ENCODE measurements at regions not wholly inside any gene's neighbourhood (a gene's known extent, or its start where the extent isn't known, plus 50 kb on each side); places are given as distances from the start of the nearest gene placed in this dataset.
A peak's percentile ranks its signal among the peaks of the same experiment; 100 is the strongest.
"Not testable (repeated sequence)": the region's sequence is repeated elsewhere in the genome, so short reads cannot be mapped to it uniquely, and the experiment has no call there.

DNA sequence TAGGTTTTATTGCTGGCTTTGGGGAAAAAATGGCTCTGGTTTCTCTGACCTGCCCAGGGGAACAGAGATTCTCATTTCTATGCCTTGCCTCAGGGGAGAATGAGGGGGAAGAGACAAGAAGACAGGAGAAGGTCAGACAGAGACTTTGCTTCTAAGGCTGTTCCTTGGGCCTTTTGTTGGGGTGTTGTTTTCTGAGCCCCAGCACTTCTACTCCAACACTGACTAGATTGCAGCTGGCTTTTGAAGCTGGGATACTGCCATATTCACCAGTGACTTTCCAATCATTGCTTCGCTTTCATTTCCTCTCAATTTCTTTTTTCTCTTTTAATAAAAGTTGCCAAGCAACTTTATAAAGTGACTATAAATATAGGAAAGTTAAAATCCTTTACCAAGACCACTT lies 143.2 kb upstream of the ARHGEF26 start:
- DNase-seq: no peak

DNA sequence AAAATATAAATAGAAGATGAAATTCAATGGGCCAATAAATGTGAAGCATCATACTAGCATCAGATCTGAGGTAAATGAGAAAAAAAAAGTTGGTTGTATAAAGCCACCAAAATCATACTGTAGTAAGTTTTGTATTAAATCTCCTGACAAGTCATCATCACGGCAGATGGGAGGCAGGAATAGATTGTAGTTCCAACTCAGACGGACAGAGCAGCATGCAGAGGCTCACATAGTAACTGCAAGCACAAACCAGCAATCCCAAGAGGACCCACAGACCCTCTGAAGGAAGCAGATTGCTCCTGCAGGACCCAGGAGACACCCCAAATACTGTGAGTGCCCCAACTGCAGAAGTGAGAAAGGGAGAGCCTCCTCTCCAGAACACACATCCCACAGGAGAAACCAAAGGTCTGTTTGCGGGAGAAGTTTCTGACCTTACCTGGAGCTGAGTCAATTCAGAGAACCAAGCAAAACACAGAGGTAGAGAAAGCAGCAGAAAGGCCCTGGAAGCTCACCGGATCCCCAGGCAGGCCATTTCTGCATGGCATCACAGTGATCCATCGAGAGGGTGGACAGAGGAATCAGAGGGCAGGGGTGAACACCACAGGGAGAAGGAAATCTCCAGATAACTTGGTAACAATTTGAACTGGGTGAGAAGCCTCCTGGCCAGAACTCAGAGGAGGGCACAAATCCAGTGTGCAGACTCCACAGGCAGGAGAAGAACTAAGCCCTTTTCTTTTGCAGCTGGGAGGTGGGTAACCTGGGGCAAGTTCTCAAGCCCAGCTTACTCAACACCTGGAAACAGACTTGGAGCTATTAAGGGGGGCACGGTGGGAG lies 141.6 kb upstream of the ARHGEF26 start:
- no peak for DNase-seq

DNA sequence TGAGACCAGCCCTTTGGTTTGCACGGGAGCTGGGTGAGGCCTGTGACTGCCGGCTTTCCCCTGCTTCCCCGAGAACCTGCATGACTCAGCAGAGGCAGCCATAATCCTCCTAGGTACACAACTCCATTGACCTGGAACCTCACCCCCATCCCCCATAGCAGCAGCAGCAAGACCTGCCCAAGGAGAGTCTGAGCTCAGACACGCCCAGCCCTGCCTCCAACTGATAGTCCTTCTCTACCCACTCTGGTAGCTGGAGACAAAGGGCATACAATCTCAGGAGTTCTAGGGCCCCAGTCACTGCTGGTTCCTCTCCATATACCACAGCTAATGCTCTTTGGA lies 141.0 kb upstream of the ARHGEF26 start:
- DNase-seq: no peak

DNA sequence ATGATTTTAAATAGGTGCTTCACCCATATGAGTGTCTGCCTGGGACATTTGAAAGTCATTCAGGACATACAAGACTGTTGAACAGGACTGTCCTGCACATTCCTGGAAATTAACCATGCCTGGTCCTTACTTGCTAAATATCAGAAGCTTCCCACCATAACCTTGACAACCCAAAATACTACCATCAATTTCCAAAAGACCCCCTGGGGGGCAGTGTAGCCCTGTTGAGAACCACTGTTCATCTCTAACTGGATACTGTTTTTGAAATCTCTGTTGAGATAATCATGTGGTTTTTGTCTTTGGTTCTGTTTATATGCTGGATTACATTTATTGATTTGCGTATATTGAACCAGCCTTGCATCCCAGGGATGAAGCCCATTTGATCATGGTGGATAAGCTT lies 123.8 kb upstream of the ARHGEF26 start:
- DNase-seq: not testable (repeated sequence)

DNA sequence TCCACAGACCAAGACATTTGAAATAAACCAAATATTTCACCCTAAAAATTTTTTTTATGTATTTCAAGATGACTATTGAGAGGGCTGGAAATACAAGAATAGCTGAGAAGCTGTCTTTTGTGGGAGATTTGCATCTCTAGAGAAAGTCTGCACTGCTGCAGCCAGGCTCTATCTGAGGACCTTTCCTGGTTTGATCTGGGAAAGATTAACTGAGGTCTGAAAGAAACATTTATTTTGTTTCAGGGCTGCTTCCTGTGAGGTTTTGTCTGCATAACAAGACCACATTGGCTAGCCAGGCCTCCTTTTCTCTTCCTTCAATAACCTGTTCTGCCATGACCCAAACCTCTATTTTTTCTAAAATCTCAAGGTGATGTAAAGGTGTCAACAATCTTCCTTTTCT lies 117.5 kb upstream of the ARHGEF26 start:
- no peak for DNase-seq

DNA sequence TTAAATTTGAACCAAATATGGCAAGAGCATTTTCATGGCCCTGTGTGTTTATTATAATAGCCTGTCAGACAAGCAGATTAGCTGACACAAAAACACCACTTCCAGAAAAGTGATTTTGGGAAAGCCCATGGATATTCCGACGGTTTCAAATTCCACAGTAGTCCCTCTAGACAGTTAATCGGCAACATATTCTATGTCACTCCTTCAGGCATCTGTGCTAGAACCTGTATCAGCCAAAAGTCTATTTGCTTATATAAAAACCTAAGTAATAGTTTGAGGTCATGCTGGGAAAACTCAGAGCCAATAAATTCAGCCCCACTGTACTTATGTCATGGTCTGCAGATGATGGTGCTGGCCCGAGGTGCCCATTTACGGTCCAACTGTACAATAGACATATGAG lies 110.2 kb upstream of the ARHGEF26 start:
- DNase-seq: no peak

DNA sequence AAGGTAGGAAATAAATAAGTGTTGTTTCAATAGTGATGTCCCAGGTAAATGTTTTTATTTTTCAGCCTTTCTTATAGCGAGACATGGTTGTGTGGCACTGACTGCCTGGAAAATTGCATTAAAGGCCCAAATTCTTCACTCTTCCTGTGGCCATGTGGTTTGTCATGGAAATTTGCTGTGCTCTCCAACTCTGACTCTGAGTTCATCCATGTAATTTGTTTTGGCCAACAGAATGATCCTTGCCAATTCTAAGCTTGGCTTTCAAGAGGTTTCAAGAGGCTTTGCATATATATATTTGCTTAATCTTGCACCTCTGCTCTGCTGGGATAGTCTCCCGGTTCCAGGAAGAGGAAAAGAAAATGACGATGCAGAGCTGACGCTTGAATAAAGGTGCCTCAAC lies 107.5 kb upstream of the ARHGEF26 start:
- DNase-seq: peak; percentile 53

DNA sequence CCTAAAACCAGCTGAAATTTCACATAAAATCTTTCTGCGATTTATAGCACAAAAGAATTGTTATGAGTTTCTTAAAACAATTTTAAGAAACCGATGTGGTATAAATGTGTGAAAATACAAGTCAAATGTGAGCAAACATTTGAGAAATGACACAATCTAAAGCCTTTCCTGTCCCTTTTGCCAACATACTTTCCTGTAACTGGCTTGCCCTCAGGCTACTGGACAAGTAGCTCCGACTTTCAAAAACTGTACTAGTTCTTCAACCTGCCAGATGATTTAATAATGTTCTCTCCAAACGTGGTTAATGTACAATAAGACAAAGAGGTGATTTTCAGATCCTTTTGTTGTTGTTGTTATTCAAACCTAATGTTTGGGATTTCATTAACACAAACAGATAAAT lies 105.9 kb upstream of the ARHGEF26 start:
- no peak for DNase-seq

DNA sequence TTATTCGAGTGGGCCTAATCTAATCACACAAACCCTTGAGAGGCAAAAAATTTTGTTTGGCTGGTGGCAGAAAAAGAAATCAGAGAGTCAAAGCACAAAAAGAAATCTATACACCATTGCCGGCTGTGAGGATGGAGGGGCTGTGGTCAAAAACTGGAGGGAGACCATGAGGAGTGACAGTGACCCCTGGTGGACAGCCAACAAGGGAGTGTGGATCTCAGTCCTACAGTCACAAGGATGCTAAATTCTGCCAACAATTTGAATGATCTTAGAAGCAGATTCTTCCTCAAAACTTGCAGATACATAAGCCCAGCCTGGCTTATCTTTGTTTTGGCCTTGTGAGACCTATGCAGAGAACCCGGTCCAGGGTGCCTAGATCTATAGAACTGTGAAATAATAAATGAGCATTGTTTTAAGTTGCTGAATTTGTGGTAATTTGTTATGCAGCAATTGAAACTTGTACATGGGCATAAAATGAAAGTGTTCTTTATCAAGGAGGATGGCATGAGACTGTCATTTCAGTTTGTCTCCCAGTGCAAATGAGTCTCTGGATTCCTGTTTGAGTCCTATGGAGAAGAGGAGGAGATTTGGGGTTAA lies 103.0 kb upstream of the ARHGEF26 start:
- DNase-seq: peak; percentile 24

DNA sequence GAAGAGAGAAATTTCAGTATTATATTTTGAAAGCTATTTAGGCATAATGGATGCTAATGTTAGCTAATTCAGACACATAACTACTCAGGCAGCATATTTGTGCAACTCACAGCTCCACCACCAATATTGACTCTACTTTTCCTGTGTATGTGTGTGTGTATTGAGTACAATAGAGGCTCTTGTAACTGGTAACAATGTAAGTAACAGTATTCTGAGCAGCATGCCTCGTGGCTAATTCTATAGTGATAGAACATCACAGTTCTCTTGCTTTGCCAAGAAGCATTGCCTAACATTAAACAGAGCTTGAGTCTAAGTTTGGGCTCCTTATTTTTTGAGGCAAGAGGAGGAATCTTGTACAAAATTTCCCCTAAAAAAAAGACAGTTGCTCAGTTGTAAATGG lies 98.6 kb upstream of the ARHGEF26 start:
- DNase-seq: peak; percentile 52

DNA sequence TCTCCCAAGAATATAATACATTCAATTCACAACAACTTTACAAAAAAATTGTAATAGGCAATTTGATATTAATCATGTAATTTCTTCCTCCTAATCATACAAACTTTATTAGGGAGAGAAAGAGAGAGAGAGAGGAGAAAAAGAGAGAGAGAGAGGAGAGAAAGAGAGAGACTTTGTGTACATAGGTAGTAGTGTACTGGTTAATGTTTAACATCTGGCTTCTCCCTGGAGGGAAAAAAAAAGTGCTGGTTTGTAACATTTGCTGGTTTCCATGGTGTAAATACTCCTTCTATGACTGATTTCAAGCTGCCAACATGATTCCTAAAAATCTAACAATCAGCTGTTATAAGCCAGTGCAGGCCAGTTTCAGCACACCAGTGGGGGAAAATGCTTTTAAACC lies 98.0 kb upstream of the ARHGEF26 start:
- peak; percentile 84 for DNase-seq

DNA sequence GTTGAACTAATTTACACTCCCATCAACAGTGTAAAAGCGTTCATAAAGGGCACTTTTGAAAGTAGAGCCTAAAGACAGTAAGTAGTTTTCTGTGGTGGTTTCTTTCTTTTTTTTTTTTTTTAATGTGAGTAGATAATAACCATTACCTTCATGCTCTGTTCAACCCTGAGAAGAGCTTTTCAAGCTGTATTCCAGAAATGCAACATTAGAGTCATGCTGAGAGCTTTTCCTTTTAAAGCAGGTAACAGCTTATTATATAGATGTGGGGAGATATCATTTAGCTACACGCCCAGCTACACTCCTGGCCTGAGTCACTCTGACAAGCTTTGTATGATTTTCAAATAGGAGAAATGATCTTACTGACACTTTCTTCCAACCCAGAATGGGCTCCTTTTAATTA lies 96.2 kb upstream of the ARHGEF26 start:
- no peak for DNase-seq

DNA sequence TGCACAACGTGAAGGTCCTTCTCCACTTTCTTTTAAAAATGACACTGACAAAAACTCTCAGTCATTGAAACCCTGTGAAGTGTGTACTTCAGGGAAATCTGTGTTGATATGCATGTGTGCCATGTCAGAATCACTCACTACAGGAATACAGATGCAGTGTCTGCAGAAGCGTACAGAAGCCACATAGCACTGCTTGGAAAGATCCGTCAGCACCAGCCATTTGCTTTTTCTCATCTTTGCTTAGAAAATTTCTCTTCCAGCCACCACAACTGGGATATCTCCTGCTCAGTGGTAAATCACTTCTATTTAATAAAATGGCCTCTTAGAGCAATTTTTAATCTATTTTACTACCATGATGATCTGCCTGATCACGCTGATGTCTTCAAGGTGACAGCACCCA lies 91.3 kb upstream of the ARHGEF26 start:
- peak; percentile 82 for DNase-seq

DNA sequence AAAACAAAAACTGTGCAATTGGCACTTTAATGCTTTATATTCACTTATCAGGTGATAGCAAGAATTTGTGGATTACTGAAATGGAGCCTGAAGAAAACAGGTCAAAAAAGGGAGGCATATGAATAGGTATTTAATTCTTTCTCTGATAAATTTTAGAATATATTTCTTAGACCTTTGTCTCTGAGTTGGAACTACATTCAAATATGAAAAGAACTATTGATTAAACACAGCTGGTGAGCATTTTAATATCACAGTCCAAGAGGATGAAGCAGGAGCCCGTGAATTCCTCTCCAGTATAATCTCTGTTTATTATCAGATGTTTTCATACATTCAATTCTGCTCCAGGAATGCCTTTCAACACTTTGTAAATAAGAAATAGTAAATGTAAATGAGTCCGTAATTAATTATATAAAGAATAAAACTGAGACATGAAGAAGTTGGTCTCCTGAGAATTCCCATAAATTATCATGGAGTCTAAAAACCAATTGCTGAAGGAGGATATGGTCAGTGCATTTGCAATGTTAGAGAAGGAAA lies 86.3 kb upstream of the ARHGEF26 start:
- no peak for DNase-seq

DNA sequence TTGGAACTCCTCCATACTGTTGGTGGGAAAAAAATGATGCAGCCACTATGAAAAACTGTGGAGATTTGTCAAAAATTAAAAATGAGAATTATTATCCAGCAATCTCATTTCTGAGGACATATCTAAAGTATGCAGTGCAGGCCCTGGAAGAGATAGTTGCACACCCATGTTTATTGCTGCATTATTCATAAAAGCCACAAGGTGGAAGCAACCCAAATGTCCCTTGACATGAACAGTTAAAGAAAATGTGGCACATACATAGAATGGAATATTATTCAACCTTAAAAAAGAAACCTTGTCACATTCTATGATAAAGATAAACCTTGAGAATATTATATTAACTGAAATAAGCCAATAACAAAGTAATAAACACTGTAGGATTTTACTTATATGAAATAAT lies 80.9 kb upstream of the ARHGEF26 start:
- DNase-seq: no peak

DNA sequence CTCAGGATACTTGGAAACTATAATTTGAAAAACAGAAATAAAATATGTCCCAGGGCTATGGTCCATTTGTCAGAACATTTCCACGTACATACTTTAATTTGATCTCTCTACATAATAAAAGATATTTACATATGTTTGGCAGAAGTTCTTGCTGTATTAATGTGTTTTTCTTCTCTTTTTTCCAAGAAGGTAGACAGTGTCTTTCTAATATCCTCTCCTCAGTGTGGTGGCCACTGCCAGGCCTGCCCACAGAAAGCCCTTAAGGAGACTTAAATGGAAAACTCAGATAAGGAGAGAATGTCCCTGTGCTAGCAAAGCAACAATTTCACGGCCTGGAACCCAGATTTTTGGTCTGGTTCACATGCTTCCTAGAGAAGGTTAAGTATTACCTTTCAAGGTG lies 76.5 kb upstream of the ARHGEF26 start:
- no peak for DNase-seq

DNA sequence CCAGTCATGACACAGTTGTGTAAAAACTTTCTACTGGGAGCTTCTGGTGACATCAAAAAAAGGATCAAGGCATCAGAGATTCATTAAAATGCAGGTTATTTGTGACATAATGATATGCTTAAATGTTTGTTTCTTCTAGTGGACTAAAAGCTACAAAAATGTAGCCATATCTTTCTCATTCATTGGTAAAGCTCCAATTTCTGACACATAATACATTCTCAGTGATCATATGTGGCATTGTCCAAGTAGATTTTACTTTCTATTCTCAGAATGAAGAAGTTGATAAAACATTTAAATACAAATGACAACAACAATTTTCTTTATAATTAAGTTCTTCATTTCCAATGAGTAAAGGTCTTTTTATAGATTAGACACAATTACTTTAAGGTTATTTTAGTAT lies 71.0 kb upstream of the ARHGEF26 start:
- no peak for DNase-seq

DNA sequence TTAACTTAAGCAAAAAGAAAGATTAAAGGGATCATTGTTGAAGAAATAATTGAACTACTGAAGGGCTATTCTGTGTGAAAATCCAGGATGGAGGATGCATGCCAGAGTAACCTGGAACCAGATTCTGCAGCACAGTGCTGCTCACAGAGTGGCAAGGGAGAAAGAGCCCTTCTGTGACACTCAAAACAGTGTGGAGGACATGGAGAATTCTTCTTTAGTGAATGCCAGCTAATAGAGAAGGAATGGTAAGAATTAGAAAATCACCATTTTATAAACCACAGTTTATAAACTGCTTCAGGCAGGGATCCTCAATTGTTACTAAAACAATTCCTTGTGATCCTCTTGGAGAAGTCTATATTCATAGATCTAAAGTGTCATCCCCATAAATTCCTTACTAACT lies 70.4 kb upstream of the ARHGEF26 start:
- no peak for DNase-seq

DNA sequence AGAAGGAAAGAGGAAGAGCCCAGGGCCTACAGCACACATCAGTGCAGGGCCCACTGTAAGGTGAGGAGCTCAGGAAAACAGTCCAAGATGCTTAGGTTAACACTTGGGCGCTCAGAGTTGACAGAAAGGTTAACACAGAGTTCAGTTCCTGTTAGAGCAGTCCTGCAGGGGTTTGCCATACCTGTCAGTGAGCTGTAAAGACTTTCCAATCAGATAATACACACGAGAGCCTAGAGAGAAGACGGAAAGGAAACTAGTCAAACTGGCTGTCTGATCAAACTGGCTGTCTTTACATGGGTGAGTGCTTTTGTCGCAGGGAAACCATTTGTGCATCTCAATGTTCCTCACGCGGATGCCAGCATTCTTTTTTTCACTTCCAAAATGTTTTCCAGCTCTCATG lies 61.4 kb upstream of the ARHGEF26 start:
- peak; percentile 55 for DNase-seq

DNA sequence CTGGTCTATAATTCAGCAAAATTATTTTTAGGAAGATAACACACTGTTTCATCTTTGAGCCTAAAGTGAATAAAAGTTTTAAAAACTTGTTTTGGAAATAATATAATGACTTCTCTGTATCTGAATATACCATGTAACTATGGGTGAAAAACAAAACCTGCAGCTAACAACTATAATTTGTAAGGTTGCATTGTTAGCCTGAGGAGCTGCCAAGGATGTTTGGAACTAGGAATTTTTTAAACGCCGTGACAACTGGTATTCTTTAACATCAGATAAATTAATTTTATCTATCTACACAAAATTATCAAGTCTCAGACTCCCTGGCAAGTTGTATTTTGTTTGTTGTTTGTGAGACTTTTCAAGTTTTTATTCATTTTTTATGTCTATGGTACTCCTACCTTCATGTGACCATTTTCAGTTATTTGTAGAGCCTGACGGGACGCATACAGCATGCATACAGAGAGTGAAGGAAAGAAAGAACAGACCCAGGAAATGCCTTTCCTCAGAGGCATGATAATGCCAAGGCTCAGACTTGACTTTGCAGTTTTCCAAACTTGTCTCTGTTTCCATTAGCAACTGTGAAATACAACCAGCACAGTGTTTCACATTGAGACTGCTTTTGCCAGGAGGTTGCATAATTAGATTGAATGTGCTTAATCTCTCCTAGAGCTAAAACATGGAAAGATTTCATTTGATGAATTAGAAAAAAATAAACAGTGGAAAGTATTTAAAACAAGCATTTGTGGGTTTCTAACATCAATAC lies 60.8 kb upstream of the ARHGEF26 start:
- DNase-seq: peak; percentile 84

DNA sequence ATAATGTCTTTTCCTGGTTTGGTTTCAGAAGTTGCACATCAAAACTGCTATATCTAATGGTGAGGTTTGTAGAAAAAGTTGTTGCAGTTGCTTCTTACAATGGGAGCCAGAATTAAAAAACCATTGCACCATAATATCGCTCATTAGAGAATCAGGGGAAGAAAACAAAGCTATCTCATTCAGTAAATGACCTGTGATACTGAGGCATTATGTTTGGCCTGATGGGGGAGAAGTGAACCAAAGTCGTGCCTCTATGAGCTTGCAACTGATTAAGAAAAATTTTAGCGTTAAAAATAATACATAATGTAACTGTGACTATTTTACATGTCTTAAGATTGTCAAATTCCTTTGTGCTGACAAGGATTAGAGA lies 60.2 kb upstream of the ARHGEF26 start:
- no peak for DNase-seq

DNA sequence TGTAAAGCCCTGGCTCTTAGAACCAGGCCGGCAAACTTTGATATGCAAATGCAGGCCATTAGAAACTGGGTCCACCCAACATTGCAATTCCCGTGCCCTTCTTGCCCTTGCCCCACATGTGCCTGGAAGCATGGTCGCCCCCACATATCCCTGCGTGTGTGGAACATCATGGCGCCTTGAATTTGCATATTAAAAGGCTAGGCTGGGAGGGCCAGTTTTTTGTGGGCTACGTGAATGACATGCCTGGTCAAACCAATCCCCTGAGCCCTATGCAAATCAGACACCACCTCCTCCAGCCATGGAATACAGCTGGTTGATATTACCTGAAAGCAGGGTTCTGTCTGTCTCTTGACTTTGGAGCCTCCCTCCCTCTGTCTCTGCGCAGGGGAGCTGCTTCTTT lies 58.7 kb upstream of the ARHGEF26 start:
- DNase-seq: no peak

DNA sequence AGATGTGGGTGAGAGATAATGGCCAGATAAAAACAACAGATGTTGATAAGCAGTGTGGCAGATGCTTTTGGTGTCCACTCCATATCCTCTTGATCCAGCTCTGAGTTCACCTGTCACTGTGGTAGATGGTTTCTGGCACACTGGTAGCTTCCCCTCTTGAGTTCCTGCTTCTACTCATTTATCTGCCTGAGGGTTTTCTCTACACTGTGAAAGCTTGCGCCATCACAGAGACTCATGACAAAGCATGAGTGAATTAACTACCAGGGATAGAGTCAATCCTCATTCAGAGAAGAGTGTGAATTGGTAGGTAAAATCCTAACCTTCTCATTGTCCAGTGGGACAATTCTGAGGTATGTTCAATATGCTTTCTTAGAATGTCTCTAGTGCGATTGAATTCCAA lies 50.0 kb upstream of the ARHGEF26 start:
- no peak for DNase-seq
